ENCODE measurements at regions not wholly inside any gene's neighbourhood (a gene's known extent, or its start where the extent isn't known, plus 50 kb on each side); places are given as distances from the start of the nearest gene placed in this dataset.
"Not testable (repeated sequence)": the region's sequence is repeated elsewhere in the genome, so short reads cannot be mapped to it uniquely, and the experiment has no call there.

- H3K27ac Mint-ChIP-seq, CTCF ChIA-PET, H3K4me1 Mint-ChIP-seq, H3K9me3 Mint-ChIP-seq, DNase-seq, H3K36me3 Mint-ChIP-seq, H3K4me3 Mint-ChIP-seq: not testable (repeated sequence)
- peaks cover 22% of the 10 kb centered on the region for H3K27me3 Mint-ChIP-seq
These were observed 61.3 kb downstream of the AIPL1 start for GRCh38 chr17:6373599-6373998.

DNA sequence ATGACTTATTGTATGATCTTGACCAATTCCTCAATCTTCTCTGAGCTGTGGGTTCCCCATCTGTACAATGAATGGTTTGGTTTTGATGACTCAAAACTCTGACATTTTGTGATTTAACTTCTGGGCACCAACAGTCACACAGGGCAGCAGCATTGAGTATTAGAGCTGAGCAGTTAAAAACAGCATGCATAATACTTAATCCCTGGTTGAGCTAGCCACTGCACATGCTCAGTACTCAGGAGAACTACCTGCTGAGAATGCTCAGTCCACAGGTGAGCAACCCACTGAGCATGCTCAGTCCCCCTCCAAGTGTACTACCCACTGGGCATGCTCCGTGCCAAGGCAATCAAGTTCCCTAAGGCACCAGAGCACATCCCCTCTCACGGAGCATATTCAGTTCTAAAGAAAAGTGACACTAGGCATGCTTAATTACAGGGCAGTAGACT is 68.7 kb downstream of the AIPL1 start:
- no peak overlapping the region for H3K4me3 Mint-ChIP-seq
- H3K9me3 Mint-ChIP-seq, result no peaks in the 10 kb centered on the region
- DNase-seq, result no peak
- no peak overlapping the region for H3K27ac Mint-ChIP-seq
- no peaks in the 10 kb centered on the region for H3K36me3 Mint-ChIP-seq
- H3K4me1 Mint-ChIP-seq, result no peaks in the 10 kb centered on the region
- peaks cover 42% of the 10 kb centered on the region for H3K27me3 Mint-ChIP-seq
- CTCF ChIA-PET, result no interaction called here

DNA sequence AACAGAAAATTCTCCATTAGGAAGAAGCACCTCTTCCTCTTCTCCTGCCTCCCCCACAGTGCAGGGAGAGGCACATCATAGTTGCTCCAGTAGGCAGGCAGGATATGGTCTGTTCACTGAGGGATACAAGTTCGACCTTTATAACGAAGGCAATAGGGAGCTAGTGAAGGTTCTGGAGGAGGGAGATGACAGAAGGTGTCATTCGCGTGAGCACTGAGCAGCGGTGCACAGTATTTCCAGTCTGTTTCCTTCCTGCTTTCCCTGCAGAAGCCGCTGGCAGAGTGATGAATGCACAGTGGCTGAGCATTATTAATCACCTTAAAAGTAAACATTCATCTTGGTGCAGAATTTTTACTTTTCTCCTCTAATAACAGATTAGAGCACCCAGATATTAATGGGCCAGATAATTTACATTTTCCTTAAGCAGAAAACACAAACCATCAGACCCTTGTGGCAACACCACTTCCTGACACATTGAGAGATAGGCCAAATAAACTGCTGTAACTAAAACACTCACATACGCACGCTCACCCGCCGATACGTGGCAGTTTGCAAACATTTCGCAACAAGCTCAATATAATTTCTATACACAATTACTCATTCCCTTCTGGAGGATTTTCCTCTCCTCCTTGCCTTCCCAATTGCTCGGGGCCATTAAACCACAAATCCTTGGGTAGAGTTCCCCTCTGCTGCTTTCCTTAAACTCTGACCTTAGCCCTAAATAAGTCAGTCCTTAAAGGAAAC is 69.5 kb downstream of the AIPL1 start:
- H3K4me1 Mint-ChIP-seq, result no peaks in the 10 kb centered on the region
- DNase-seq, result no peak
- H3K27ac Mint-ChIP-seq, result no peak overlapping the region
- H3K27me3 Mint-ChIP-seq, result peaks cover 44% of the 10 kb centered on the region
- H3K4me3 Mint-ChIP-seq, result no peak overlapping the region
- CTCF ChIA-PET, result no interaction called here
- H3K36me3 Mint-ChIP-seq, result no peaks in the 10 kb centered on the region
- no peaks in the 10 kb centered on the region for H3K9me3 Mint-ChIP-seq

GRCh38 chr17:6361733-6362132 is 73.2 kb downstream of the AIPL1 start:
- H3K27me3 Mint-ChIP-seq, result peaks cover 45% of the 10 kb centered on the region
- no peaks in the 10 kb centered on the region for H3K4me1 Mint-ChIP-seq
- no peak overlapping the region for H3K27ac Mint-ChIP-seq
- no peak for DNase-seq
- CTCF ChIA-PET, result no interaction called here
- H3K36me3 Mint-ChIP-seq, result no peaks in the 10 kb centered on the region
- no peaks in the 10 kb centered on the region for H3K9me3 Mint-ChIP-seq
- no peak overlapping the region for H3K4me3 Mint-ChIP-seq

DNA sequence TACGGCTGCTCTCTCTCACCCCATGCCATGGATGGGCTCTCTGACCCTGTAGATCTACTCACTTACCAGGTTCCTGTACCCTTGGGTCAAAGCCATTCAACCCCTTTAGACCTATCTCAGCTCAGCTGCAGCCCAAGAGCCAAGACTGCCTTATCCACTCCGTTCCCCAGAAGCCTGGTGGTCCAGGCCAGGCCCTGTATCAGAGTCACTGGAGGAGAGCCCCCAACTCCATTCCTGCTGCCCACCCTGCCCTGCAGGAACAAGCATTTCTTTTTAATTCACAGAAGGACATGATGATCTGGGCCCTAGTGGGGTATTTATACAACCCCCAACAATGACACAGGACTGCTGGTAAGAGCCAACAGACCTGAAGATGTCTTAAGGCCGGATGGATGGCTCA is 76.8 kb downstream of the AIPL1 start:
- DNase-seq, result no peak
- no peaks in the 10 kb centered on the region for H3K4me1 Mint-ChIP-seq
- H3K9me3 Mint-ChIP-seq, result no peaks in the 10 kb centered on the region
- CTCF ChIA-PET, result no interaction called here
- H3K27me3 Mint-ChIP-seq, result peaks cover 22% of the 10 kb centered on the region
- no peak overlapping the region for H3K27ac Mint-ChIP-seq
- no peaks in the 10 kb centered on the region for H3K36me3 Mint-ChIP-seq
- no peak overlapping the region for H3K4me3 Mint-ChIP-seq

DNA sequence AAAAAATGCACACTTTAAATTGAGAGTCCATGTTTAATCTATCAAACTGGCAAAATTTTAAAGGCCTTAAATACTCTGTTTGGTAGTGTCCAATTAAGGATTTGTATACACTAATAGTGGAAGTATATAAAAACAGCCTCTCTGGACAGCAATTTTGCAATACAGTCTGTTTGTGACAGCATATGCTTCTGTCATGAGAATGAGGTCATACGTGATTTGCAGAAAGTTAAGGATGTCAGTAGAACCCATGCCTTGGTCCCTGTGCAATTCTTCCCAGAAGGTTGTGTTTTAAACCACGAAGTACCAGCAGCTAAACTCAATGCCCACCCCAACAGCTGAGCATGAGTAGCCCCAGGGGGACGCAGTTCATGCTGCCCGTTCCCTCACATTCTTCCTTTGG is 78.4 kb downstream of the AIPL1 start:
- H3K9me3 Mint-ChIP-seq, result no peaks in the 10 kb centered on the region
- no peaks in the 10 kb centered on the region for H3K36me3 Mint-ChIP-seq
- no peak for DNase-seq
- peaks cover 25% of the 10 kb centered on the region for H3K27me3 Mint-ChIP-seq
- CTCF ChIA-PET, result interaction anchor here (0.7 kb wide), 1 partner anchor 288 kb away, joined by 4 read pairs; no protein-coding TSS in a partner anchor
- H3K4me1 Mint-ChIP-seq, result no peaks in the 10 kb centered on the region
- no peak overlapping the region for H3K27ac Mint-ChIP-seq
- H3K4me3 Mint-ChIP-seq, result no peak overlapping the region

- no peak for DNase-seq
- Mint-ChIP-seq H3K9me3 (no peaks in the 10 kb centered on the region), H3K4me1 (no peaks in the 10 kb centered on the region), H3K4me3 (no peak overlapping the region), H3K27me3 (peaks cover 19% of the 10 kb centered on the region), H3K36me3 (no peaks in the 10 kb centered on the region), H3K27ac (no peak overlapping the region)
- CTCF ChIA-PET, result no interaction called here
These were observed 79.7 kb downstream of the AIPL1 start for GRCh38 chr17:6355196-6355595.

GRCh38 chr17:6352801-6353560 is 81.9 kb downstream of the AIPL1 start:
- no peaks in the 10 kb centered on the region for H3K4me1 Mint-ChIP-seq
- CTCF ChIA-PET, result no interaction called here
- H3K36me3 Mint-ChIP-seq, result no peaks in the 10 kb centered on the region
- H3K4me3 Mint-ChIP-seq, result no peak overlapping the region
- no peak overlapping the region for H3K27ac Mint-ChIP-seq
- DNase-seq, result no peak
- no peaks in the 10 kb centered on the region for H3K9me3 Mint-ChIP-seq
- H3K27me3 Mint-ChIP-seq, result peaks cover 11% of the 10 kb centered on the region

DNA sequence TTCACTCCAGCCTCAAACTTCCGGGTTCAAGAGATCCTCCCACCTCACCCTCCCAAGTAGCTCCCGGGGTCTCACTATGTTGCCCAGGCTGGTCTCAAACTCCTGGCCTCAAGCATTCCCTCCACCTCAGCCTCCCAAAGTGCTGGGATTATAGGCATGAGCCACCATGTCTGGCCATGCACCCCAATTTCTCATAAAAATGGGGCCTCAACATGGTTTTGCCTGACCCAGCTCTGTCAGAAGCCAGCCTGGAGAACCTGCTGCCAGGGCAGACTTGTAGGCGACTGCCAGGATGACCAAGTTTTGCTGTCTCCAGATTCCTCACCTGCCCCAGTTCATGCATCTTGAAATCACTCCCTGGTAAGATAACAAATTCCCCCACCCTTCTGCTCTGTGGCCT is 82.9 kb downstream of the AIPL1 start:
- Mint-ChIP-seq H3K4me1 (no peaks in the 10 kb centered on the region), H3K27ac (no peak overlapping the region), H3K27me3 (peaks cover 10% of the 10 kb centered on the region), H3K9me3 (no peaks in the 10 kb centered on the region), H3K4me3 (no peak overlapping the region), H3K36me3 (no peaks in the 10 kb centered on the region)
- CTCF ChIA-PET, result no interaction called here
- DNase-seq, result no peak

DNA sequence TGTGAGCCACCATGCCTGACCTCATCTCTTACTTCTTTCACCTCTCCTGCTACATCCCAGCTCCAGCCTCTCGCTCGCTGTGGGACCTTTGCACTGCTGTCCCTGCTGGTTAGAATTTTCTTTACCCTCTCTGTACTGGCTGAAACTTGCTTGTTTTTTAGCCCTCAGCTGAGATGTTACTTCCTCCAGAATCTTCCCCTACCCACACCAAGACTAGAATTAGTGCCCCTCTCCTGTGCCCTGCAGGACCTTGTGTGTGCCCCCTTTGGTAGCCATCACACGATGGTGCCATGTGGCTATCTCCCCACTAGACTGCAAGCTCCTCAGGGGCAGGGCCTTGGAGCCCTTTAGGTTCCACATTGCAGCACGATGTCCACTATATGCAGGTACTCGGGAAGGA is 84.1 kb downstream of the AIPL1 start:
- H3K27me3 Mint-ChIP-seq, result peaks cover 7% of the 10 kb centered on the region
- no peaks in the 10 kb centered on the region for H3K9me3 Mint-ChIP-seq
- H3K4me1 Mint-ChIP-seq, result no peaks in the 10 kb centered on the region
- DNase-seq, result no peak
- H3K4me3 Mint-ChIP-seq, result no peak overlapping the region
- CTCF ChIA-PET, result no interaction called here
- no peaks in the 10 kb centered on the region for H3K36me3 Mint-ChIP-seq
- no peak overlapping the region for H3K27ac Mint-ChIP-seq

DNA sequence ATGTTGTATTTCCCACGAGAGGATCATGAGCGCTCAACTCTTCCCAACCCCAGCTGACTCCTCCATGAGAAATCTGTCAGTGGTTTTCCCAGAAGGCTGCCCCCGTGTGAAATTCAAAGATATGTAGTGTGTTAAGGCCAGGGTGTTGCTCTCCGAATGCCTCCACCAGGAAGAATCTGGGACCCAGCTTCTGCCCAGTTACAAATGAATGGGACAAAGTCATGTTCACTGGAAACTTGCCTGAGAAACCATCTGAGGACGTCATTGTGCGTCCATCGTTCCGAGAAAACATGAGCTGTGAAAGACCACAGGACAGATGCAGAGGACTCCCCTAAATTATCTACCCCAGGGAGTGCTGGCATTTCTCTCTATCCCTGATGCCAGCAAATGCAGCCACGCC is 86.0 kb downstream of the AIPL1 start:
- peaks cover 7% of the 10 kb centered on the region for H3K27me3 Mint-ChIP-seq
- CTCF ChIA-PET, result no interaction called here
- H3K9me3 Mint-ChIP-seq, result no peaks in the 10 kb centered on the region
- H3K4me3 Mint-ChIP-seq, result no peak overlapping the region
- no peaks in the 10 kb centered on the region for H3K36me3 Mint-ChIP-seq
- no peak for DNase-seq
- no peak overlapping the region for H3K27ac Mint-ChIP-seq
- H3K4me1 Mint-ChIP-seq, result no peaks in the 10 kb centered on the region

DNA sequence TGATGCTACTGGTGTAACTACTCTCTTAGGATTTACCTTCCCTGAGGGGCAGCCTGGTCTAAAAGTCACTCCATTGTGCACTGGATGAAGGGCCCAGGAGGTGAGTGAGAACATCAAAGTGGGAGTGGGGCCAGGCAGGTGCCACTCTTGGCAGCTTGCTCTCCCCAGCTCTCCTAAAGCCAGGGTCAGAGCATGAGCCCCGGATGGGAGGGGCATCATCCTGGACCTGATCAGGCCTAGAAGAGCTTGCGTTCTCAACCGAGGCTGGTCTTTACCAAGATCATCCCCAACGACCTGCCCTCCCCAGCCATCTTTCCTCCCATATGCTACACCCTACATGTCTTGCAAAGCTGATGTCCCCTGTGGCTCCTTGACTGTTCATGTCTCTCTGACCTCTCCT is 87.1 kb downstream of the AIPL1 start:
- no peaks in the 10 kb centered on the region for H3K9me3 Mint-ChIP-seq
- H3K27ac Mint-ChIP-seq, result no peak overlapping the region
- H3K27me3 Mint-ChIP-seq, result peaks cover 4% of the 10 kb centered on the region
- no peaks in the 10 kb centered on the region for H3K4me1 Mint-ChIP-seq
- CTCF ChIA-PET, result interaction anchor here (1.2 kb wide), 1 partner anchor 65 kb away, joined by 4 read pairs; no protein-coding TSS in a partner anchor
- no peak for DNase-seq
- H3K36me3 Mint-ChIP-seq, result no peaks in the 10 kb centered on the region
- H3K4me3 Mint-ChIP-seq, result no peak overlapping the region

DNA sequence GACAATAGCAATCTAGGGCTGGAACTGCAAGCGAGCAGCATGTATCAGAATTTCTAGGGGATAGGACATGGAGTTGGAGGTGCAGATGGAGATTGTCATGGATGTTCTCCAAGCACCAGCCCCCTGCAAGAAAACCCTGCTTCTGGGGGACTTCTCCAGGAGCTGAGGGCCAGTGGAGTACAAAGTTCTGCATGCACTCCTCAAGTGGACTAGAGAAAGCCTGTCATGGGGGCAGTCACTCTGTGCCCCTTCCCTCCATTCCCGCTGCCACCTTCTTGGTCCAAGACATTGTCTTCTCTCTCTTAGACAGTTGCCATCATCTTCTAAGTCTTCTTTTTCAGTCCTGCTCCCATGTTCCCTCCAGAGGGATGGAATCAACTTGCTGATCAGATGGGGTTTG is 87.9 kb downstream of the AIPL1 start:
- peaks cover under 1% of the 10 kb centered on the region for H3K27me3 Mint-ChIP-seq
- H3K27ac Mint-ChIP-seq, result no peak overlapping the region
- H3K9me3 Mint-ChIP-seq, result no peaks in the 10 kb centered on the region
- H3K36me3 Mint-ChIP-seq, result no peaks in the 10 kb centered on the region
- H3K4me3 Mint-ChIP-seq, result no peak overlapping the region
- no peak for DNase-seq
- no peaks in the 10 kb centered on the region for H3K4me1 Mint-ChIP-seq
- CTCF ChIA-PET, result interaction anchor here (1.2 kb wide), 1 partner anchor 66 kb away, joined by 4 read pairs; no protein-coding TSS in a partner anchor

DNA sequence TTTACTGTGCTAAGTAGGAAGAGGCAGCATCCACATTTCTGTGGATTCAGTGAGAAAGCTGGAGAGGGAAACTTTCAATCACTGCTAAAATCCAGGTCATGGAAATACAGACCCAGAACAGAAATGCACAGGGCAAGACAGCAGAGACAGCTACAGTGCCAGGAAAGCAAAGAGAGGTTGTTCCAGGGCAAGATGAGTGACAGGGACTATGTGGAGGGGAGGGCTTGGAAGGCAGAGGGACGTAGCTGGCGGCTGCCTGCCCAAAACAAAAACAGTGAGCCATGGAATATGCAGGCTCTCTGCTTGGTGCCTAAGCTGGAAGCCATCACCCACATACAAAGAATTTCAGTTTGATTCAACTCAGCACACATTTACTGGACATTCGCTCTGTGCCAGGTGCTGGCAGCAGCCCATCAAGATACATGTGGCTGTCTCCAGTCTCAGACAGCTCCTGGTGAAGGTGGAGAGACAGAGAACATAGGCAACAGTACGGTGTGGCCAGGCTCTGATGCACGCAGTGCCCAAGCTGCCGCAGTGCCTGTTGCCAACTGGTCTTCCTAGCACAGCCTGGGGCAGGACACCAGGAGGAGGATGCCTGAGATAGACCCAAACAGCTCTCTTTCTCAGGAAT is 88.7 kb downstream of the AIPL1 start:
- Mint-ChIP-seq H3K27ac (no peak overlapping the region), H3K4me3 (no peak overlapping the region), H3K9me3 (no peaks in the 10 kb centered on the region), H3K36me3 (no peaks in the 10 kb centered on the region), H3K4me1 (no peaks in the 10 kb centered on the region), H3K27me3 (no peaks in the 10 kb centered on the region)
- CTCF ChIA-PET, result no interaction called here
- DNase-seq, result no peak

DNA sequence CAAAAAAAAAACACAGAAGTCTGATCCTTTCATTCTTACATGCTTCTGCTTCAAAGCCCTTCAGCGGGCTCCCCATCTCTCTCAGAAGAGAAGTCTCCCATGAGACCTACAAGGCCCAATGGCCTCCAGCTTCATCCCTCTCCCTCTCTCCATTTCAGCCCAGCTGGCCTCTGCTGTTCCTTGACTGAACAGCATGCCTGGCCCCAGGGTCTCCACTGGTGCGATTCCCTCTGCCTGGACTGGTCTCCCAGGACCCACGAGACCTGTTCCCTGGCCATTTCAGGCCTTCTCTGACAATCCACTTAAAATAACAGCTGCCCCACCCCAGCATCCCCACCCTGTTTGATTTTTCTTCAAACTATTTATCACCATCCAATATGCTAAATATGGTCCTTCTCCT is 91.2 kb downstream of the AIPL1 start:
- no peak for DNase-seq
- peaks cover 2% of the 10 kb centered on the region for H3K27me3 Mint-ChIP-seq
- H3K4me1 Mint-ChIP-seq, result no peaks in the 10 kb centered on the region
- no peaks in the 10 kb centered on the region for H3K9me3 Mint-ChIP-seq
- H3K27ac Mint-ChIP-seq, result no peak overlapping the region
- H3K4me3 Mint-ChIP-seq, result no peak overlapping the region
- no peaks in the 10 kb centered on the region for H3K36me3 Mint-ChIP-seq
- CTCF ChIA-PET, result no interaction called here
